ENCODE measurements at regions not wholly inside any gene's neighbourhood (a gene's known extent, or its start where the extent isn't known, plus 50 kb on each side); places are given as distances from the start of the nearest gene placed in this dataset.

DNA sequence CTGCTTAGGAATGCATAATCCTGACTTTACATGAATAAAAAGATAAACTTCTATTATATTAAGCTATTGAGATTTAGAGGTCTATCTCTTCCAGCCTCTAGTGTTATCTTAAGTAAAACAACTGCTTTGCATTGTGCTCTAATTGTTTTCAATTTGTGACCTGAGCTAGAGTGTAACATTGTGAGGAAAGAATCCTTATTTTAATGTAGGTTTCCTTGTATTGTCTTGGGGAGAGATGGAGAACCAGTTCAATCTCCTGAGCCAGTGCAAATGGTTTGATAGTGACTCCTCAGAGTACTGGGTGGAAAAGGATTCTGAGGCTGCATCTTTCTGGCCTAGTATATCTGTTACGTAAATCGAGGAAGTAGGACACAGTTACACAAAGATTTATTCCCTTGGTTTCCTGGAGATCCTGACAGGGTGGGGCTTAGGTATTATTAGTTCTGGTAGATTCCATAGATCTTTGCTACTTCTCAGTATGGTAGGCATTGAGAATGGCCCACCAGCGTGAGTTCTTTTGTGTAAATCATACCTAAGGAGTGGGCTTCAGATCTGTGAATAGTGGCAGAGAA is 683.5 kb upstream of the CCDC179 start:
- intact Hi-C loops (cut with micrococcal nuclease), result no loop called here
- no peaks in the 10 kb centered on the region for H3K4me1 Mint-ChIP-seq
- H3K9me3 Mint-ChIP-seq, result no peaks in the 10 kb centered on the region
- no peak for DNase-seq
- no peak overlapping the region for H3K27ac Mint-ChIP-seq
- H3K36me3 Mint-ChIP-seq (ENCODE audit: low read depth), result no peaks in the 10 kb centered on the region
- H3K27me3 Mint-ChIP-seq, result no peaks in the 10 kb centered on the region
- no peak overlapping the region for H3K4me3 Mint-ChIP-seq

DNA sequence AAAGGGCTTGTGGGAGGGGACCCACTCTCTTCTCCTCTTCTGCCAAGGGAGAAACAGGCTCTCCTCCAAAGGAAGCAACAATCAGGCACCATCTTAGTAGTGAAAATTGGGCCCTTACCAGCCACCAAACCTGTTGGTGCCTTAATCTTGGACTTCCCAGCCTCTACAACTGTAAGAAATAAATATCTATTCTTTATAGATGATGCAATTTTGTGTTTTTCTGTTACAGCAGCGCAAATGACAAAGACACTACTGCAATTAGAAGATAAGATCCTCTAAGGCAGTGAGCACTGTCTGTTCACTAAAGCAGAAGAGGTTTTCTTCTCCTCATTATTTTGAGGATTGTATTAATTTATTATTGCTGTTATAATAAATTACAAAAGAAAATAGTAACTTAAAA is 691.4 kb upstream of the CCDC179 start:
- intact Hi-C loops (cut with micrococcal nuclease), result no loop called here
- H3K4me3 Mint-ChIP-seq, result no peak overlapping the region
- no peaks in the 10 kb centered on the region for H3K9me3 Mint-ChIP-seq
- no peak overlapping the region for H3K27ac Mint-ChIP-seq
- no peaks in the 10 kb centered on the region for H3K4me1 Mint-ChIP-seq
- H3K27me3 Mint-ChIP-seq, result no peaks in the 10 kb centered on the region
- DNase-seq, result no peak
- no peaks in the 10 kb centered on the region for H3K36me3 Mint-ChIP-seq (ENCODE audit: low read depth)

DNA sequence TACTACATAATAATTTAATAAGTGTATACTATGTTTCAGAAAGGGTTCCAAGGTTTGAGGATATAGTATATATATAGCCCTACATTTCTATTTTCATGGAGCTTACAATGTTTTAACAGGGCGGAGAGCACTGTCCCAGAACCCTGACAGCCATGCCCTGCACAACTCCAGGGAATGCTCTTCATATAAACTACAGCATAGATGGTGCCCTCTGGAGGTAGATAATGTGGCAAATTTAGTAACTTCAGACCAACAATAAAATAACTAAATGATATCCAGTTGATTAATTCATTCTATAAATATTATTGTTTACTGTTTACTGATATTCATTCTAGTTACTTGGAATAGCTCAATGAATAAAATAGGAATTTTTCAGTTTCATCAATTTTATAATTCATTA is 693.7 kb upstream of the CCDC179 start:
- Mint-ChIP-seq H3K27ac (no peak overlapping the region), H3K9me3 (no peaks in the 10 kb centered on the region), H3K4me3 (no peak overlapping the region), H3K27me3 (no peaks in the 10 kb centered on the region), H3K4me1 (no peaks in the 10 kb centered on the region), H3K36me3 (ENCODE audit: low read depth) (no peaks in the 10 kb centered on the region)
- intact Hi-C loops (cut with micrococcal nuclease), result no loop called here
- DNase-seq, result no peak

DNA sequence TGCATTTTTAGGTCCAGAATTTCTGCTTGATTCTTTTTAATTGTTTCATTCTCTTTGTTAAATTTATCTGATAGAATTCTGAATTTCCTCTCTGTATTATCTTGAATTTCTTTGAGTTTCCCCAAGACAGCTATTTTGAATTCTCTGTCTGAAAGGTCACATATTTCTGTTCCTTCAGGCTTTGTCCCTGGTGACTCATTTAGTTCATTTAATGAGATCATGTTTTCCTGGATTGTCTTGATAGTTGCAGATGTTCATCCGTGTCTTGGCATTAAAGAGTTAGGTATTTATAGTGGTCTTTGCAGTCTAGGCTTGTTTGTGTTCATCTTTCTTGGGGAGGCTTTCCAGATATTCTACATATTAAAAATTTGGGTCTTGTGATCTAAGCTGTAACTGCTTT is 694.8 kb upstream of the CCDC179 start:
- H3K4me3 Mint-ChIP-seq, result no peak overlapping the region
- H3K27me3 Mint-ChIP-seq, result no peaks in the 10 kb centered on the region
- no peak for DNase-seq
- intact Hi-C loops (cut with micrococcal nuclease), result no loop called here
- no peaks in the 10 kb centered on the region for H3K9me3 Mint-ChIP-seq
- H3K36me3 Mint-ChIP-seq (ENCODE audit: low read depth), result no peaks in the 10 kb centered on the region
- no peak overlapping the region for H3K27ac Mint-ChIP-seq
- H3K4me1 Mint-ChIP-seq, result no peaks in the 10 kb centered on the region

DNA sequence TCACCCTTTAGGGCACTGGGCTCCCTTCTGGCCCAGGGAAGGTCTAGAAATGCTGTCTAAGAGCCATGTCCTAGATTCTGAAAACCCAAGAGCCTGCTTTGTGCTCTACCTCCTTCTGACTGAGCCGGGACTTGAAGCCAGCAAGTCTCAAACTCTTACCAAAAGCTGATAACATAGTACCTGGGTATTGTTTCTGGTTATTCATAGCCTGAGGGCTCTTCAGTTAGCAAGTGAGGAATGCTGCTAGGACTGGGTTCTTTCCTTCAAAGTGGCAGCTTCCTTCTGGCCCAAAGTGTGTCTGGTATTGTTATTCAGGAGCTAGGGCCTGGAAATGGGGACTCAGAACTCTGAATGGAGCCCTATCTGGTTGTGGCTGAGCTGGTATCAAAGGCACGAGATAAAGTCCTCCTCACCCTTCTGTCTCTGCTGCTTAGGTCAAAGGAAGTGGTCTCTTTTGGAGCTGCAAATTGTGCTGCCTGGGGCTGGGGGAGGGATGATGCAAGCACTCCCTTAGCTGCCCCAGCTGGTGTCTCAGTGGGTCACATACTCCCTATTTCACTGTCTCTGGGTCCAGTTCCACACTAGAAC is 696.0 kb upstream of the CCDC179 start:
- no peaks in the 10 kb centered on the region for H3K27me3 Mint-ChIP-seq
- no peaks in the 10 kb centered on the region for H3K9me3 Mint-ChIP-seq
- intact Hi-C loops (cut with micrococcal nuclease), result no loop called here
- no peaks in the 10 kb centered on the region for H3K36me3 Mint-ChIP-seq (ENCODE audit: low read depth)
- H3K27ac Mint-ChIP-seq, result no peak overlapping the region
- no peaks in the 10 kb centered on the region for H3K4me1 Mint-ChIP-seq
- DNase-seq, result no peak
- no peak overlapping the region for H3K4me3 Mint-ChIP-seq

DNA sequence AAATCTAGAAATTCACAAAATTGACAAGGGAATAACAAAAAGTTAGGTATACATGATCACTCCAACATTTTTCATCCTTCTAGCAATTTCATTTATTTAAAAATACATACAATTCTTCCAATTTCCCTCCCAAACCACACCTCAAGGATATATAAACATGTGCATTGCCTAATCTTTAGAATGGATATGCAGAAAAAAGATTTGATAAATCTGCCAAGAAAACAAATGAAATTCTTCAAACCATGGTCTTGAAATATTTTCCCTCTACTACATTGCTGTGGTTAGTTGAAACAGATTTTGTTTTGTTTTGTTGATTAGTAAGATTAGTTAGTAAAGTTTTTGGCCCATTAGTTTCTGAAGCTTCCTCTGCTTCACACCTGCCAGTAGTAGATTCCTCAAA is 703.3 kb upstream of the CCDC179 start:
- intact Hi-C loops (cut with micrococcal nuclease), result no loop called here
- no peaks in the 10 kb centered on the region for H3K9me3 Mint-ChIP-seq
- no peak for DNase-seq
- H3K4me3 Mint-ChIP-seq, result no peak overlapping the region
- no peaks in the 10 kb centered on the region for H3K36me3 Mint-ChIP-seq (ENCODE audit: low read depth)
- no peaks in the 10 kb centered on the region for H3K27me3 Mint-ChIP-seq
- no peak overlapping the region for H3K27ac Mint-ChIP-seq
- no peaks in the 10 kb centered on the region for H3K4me1 Mint-ChIP-seq

DNA sequence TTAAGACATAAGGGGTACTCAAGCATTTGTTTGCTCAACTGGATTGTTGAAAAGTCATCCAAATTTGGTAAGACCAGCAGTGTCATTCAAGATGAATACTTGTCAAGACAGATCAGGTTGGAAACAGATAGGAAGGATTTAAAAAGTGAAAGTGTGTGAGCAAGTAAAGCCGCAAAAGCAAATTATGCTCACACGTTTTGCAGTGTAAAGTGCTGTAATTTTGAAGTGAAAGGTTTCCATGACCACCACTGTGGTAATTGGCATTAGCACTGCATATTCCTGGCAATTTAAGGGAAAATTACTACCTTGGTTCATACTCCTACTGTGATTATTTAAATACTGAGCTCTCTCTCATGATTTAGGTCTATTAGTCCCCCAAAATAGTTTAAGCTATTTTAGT is 704.1 kb upstream of the CCDC179 start:
- Mint-ChIP-seq H3K36me3 (ENCODE audit: low read depth) (no peaks in the 10 kb centered on the region), H3K4me3 (no peak overlapping the region), H3K4me1 (no peaks in the 10 kb centered on the region), H3K27ac (no peak overlapping the region), H3K9me3 (no peaks in the 10 kb centered on the region), H3K27me3 (no peaks in the 10 kb centered on the region)
- intact Hi-C loops (cut with micrococcal nuclease), result no loop called here
- no peak for DNase-seq

DNA sequence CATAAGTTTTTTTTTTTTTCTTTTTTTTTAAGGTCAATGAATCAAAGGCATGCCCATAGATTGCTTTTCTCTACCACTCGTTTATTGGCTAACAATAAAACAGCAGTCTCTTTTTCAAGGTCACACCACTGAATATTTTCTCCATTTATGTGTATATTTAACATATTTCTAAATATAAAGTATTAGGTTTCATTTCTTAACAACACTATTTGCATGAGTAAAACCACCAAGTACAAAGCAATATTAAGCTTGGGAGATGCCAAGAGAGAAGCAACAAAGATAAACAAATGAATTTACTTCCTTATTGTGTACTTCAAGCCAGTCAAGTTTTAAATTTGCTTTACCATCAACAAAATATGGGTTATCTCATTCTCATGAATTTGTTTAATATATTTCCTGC is 708.9 kb upstream of the CCDC179 start:
- no peaks in the 10 kb centered on the region for H3K4me1 Mint-ChIP-seq

DNA sequence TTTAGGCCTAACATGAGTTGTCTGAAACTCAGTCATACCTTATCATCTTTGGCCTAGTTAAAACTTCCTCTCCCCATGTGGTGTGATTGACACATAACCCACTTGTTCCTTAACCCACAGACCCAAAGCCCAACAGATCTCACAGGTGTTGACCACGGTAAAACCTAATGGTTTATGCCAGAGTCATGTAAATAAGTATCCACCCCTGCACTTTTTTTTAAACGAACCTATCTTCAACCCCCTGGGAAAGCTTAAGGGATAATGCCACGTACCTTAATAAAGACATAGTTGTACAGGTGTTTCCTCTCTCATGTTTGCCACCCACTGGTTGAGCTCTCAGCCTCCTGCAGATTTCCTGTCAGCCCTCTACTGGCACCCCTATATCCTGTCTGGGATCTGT is 709.3 kb upstream of the CCDC179 start:
- no peak overlapping the region for H3K4me3 Mint-ChIP-seq

More for the DNA sequence above, 708.9 kb upstream of the CCDC179 start:
- no peaks in the 10 kb centered on the region for H3K36me3 Mint-ChIP-seq (ENCODE audit: low read depth)
- DNase-seq, result no peak
- H3K4me3 Mint-ChIP-seq, result no peak overlapping the region
- no peaks in the 10 kb centered on the region for H3K9me3 Mint-ChIP-seq
- H3K27me3 Mint-ChIP-seq, result no peaks in the 10 kb centered on the region
- no peak overlapping the region for H3K27ac Mint-ChIP-seq
- intact Hi-C loops (cut with micrococcal nuclease), result no loop called here

DNA sequence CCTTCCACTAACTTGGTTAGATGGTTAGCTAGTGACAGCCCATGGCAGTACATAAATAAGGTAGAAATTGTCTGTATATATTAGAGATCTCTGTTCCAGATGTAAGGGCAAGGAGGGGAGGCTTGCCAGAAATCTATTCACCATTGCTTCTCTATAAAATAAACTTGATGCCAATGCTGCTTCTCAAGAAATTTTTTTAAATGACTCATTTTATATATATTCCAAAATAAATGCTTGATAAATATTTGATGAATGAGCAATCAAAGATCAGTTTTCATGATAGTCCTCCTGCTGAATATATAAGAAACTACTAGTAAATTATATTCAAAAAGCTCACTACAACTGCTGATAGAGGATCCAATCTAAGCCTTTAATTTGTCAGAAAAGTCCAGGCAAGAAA is 710.6 kb upstream of the CCDC179 start:
- no peak overlapping the region for H3K4me3 Mint-ChIP-seq
- no peak overlapping the region for H3K27ac Mint-ChIP-seq
- no peaks in the 10 kb centered on the region for H3K4me1 Mint-ChIP-seq
- H3K9me3 Mint-ChIP-seq, result no peaks in the 10 kb centered on the region
- DNase-seq, result no peak
- no peaks in the 10 kb centered on the region for H3K27me3 Mint-ChIP-seq
- intact Hi-C loops (cut with micrococcal nuclease), result no loop called here
- H3K36me3 Mint-ChIP-seq (ENCODE audit: low read depth), result no peaks in the 10 kb centered on the region

More for the DNA sequence above, 709.3 kb upstream of the CCDC179 start:
- Mint-ChIP-seq H3K9me3 (no peaks in the 10 kb centered on the region), H3K27ac (no peak overlapping the region), H3K4me1 (no peaks in the 10 kb centered on the region), H3K36me3 (ENCODE audit: low read depth) (no peaks in the 10 kb centered on the region), H3K27me3 (no peaks in the 10 kb centered on the region)
- intact Hi-C loops (cut with micrococcal nuclease), result no loop called here
- no peak for DNase-seq

DNA sequence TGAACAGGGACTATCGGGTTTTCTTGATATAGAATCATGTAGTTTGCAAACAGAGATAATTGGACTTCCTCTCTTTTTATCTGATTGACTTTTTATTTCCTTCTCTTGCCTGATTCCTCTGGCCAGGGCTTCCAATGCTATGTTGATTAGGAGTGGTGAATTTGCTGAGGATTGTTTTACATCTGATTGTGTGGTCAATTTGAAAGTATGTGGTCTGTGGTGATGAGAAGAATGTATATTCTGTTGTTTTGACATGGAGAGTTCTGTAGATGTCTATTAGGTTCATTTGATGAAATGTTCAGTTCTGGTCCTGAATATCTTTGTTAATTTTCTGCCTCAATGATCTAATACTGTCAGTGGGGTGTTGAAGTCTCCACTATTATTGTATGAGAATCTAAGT is 713.2 kb upstream of the CCDC179 start:
- H3K4me1 Mint-ChIP-seq, result no peaks in the 10 kb centered on the region
- no peak overlapping the region for H3K4me3 Mint-ChIP-seq
- H3K36me3 Mint-ChIP-seq (ENCODE audit: low read depth), result no peaks in the 10 kb centered on the region
- no peak for DNase-seq
- H3K27me3 Mint-ChIP-seq, result no peaks in the 10 kb centered on the region
- no peak overlapping the region for H3K27ac Mint-ChIP-seq
- intact Hi-C loops (cut with micrococcal nuclease), result no loop called here
- H3K9me3 Mint-ChIP-seq, result no peaks in the 10 kb centered on the region

DNA sequence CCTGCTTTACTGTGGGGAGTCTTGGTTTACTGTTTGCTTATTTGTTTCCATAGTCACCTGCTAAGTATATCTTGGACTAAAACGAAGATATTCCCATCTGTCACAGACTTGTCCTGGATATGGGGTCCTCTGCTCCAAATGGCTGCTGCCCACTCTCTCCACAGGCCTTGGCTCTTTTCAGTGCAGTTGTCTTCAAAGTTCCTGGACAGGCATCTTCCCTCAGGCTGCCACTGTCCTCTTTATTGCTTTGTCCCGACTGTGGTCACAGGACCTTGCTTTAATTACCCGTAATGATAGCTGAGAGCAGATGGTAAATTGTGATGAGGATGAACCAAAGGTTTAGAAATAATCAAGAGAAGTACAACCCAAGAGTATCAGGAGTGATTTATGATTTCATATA is 713.9 kb upstream of the CCDC179 start:
- intact Hi-C loops (cut with micrococcal nuclease), result no loop called here
- no peaks in the 10 kb centered on the region for H3K36me3 Mint-ChIP-seq (ENCODE audit: low read depth)

DNA sequence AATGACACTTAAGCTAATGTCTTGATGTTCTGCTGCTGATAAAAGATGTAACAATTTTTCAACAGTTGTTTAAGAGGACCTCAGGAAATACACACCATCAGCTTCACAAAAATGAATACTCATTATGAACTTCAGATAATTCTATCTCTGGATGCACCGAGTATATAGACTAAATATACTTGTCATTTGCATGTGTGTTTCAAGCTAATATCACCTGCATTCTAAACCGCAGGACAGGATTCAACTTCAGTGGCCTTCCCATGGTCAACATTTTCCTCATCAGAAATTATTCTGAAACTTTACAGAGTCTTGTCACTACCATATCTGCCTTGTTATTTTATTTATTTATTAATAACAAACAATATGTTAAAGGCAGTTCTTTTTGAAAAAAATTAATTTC is 717.0 kb upstream of the CCDC179 start:
- no peaks in the 10 kb centered on the region for H3K27me3 Mint-ChIP-seq
- no peaks in the 10 kb centered on the region for H3K9me3 Mint-ChIP-seq
- DNase-seq, result no peak
- intact Hi-C loops (cut with micrococcal nuclease), result no loop called here
- H3K27ac Mint-ChIP-seq, result no peak overlapping the region
- no peaks in the 10 kb centered on the region for H3K36me3 Mint-ChIP-seq (ENCODE audit: low read depth)
- H3K4me1 Mint-ChIP-seq, result no peaks in the 10 kb centered on the region
- no peak overlapping the region for H3K4me3 Mint-ChIP-seq

More for the DNA sequence above, 713.9 kb upstream of the CCDC179 start:
- Mint-ChIP-seq H3K4me3 (no peak overlapping the region), H3K4me1 (no peaks in the 10 kb centered on the region), H3K27me3 (no peaks in the 10 kb centered on the region), H3K27ac (no peak overlapping the region), H3K9me3 (no peaks in the 10 kb centered on the region)
- no peak for DNase-seq

DNA sequence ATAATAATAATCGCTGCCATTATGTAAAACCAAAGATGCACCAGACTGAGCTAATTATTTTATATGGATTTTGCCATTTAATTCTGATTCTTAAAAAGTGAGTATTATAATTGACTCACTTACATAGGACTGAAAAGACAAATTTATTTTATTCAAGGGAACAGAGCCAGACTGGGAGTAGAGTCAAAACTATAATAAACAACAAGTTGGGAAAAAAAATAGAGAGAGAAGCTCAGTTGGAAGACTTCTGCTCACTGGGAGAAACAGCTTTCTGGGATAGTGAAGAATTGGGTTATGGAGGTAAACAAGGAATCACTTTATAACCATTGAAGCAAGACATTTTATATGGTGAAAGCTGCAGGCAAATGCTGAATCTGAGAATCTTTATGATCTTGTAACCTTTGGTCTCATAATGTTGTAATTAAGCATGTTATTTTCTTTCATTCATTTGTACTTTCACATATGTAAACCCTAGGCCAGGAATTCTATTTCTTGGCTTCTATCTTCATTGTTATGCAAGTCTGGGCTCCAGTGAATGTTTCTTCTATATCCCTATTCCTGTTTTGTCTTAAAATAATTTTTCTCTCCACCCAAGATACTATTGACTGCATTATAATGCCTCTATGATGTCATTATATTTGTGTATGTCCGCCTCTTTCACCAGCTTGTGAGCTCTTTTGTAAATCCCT is 725.3 kb upstream of the CCDC179 start:
- intact Hi-C loops (cut with micrococcal nuclease), result no loop called here
- DNase-seq, result no peak
- H3K4me3 Mint-ChIP-seq, result no peak overlapping the region
- no peaks in the 10 kb centered on the region for H3K36me3 Mint-ChIP-seq (ENCODE audit: low read depth)
- H3K27me3 Mint-ChIP-seq, result no peaks in the 10 kb centered on the region
- no peaks in the 10 kb centered on the region for H3K4me1 Mint-ChIP-seq
- H3K27ac Mint-ChIP-seq, result no peak overlapping the region
- H3K9me3 Mint-ChIP-seq, result no peaks in the 10 kb centered on the region

DNA sequence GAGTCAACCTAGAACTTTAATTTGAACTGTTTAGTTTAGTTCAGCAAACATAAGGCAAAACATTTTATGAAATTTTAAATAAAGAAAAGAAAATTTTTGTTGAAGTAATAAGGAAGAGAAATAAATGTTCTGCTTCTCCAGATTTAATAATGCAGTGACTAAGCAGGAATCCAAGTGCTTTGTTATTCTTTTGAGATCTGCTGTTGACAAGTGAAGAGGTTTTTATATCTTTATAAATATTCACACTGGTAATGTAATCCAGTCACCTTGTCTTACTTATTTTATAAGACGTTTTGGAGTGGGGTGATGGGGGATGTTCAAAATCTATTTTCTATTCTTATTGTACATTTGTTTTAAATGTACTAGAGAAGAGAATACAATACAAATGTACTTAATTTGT is 725.9 kb upstream of the CCDC179 start:
- Mint-ChIP-seq H3K36me3 (ENCODE audit: low read depth) (no peaks in the 10 kb centered on the region), H3K9me3 (no peaks in the 10 kb centered on the region), H3K27ac (no peak overlapping the region), H3K27me3 (no peaks in the 10 kb centered on the region), H3K4me3 (no peak overlapping the region), H3K4me1 (no peaks in the 10 kb centered on the region)
- no peak for DNase-seq
- intact Hi-C loops (cut with micrococcal nuclease), result no loop called here
